NT2/D1 (cell line): ENCODE measurements at regions not wholly inside any gene's neighbourhood (a gene's known extent, or its start where the extent isn't known, plus 50 kb on each side); places are given as distances from the start of the nearest gene placed in this dataset.
"Not testable (repeated sequence)": the region's sequence is repeated elsewhere in the genome, so short reads cannot be mapped to it uniquely, and the experiment has no call there.

ENCODE experiments used
- DNase-seq: peaks from one replicate; pipeline ENCODE4 v3.0.0-alpha.2; 2011; ENCODE audit warnings: low read depth, low spot score
- H3K27me3 ChIP-seq: 2 replicates; pipeline ENCODE4 v1.6.0; 2011; ENCODE audit warnings: mild to moderate bottlenecking; ENCODE audit not compliant: insufficient read length, insufficient read depth
- H3K36me3 ChIP-seq: 2 replicates; pipeline ENCODE4 v1.6.1; 2011; ENCODE audit warnings: mild to moderate bottlenecking, low read length, mixed read lengths; ENCODE audit not compliant: insufficient read depth, insufficient read length
- H3K4me1 ChIP-seq: 2 replicates; pipeline ENCODE4 v1.5.1; 2011; ENCODE audit not compliant: insufficient read depth, insufficient read length
- H3K4me3 ChIP-seq: 2 replicates; pipeline ENCODE4 v1.5.1; 2011; ENCODE audit warnings: low read depth; ENCODE audit not compliant: insufficient read length
- H3K9ac ChIP-seq: 2 replicates; pipeline ENCODE4 v1.6.0; 2011; ENCODE audit warnings: low read depth; ENCODE audit not compliant: insufficient read length
- H3K9me3 ChIP-seq: 2 replicates; pipeline ENCODE4 v1.5.1; 2011; ENCODE audit warnings: mild to moderate bottlenecking, low read length; ENCODE audit not compliant: insufficient read depth
- SUZ12 ChIP-seq: IDR thresholded peaks from 2 replicates; pipeline ENCODE4 v1.6.1; 2011; ENCODE audit not compliant: insufficient read length, insufficient read depth; ENCODE audit errors: extremely low read depth
- YY1 ChIP-seq: IDR thresholded peaks from 2 replicates; pipeline ENCODE4 v1.6.1; 2011; ENCODE audit not compliant: insufficient read length, insufficient read depth
- ZNF274 ChIP-seq: IDR thresholded peaks from 2 replicates; pipeline ENCODE4 v1.6.1; 2011; ENCODE audit warnings: mild to moderate bottlenecking, low read depth, low read length

- H3K27me3 ChIP-seq, H3K36me3 ChIP-seq, H3K4me1 ChIP-seq: not testable (repeated sequence)
- DNase-seq, result peak; percentile 6
- peaks cover 14% of the 10 kb centered on the region for H3K9me3 ChIP-seq
- H3K9ac ChIP-seq, result peak overlapping the region; percentile 76
- peak overlapping the region; percentile 56 for H3K4me3 ChIP-seq
These were observed 77.9 kb downstream of the NR4A2 start for GRCh38 chr2:156254637-156255067.

GRCh38 chr2:156253765-156254164, 78.8 kb downstream of the NR4A2 start:
- Histone ChIP-seq H3K9ac (no peak overlapping the region), H3K9me3 (peaks cover 14% of the 10 kb centered on the region), H3K4me3 (peak overlapping the region; percentile 56), H3K27me3 (no peaks in the 10 kb centered on the region), H3K4me1 (no peaks in the 10 kb centered on the region), H3K36me3 (peaks cover 6% of the 10 kb centered on the region)
- TF ChIP-seq ZNF274, result no peak
- TF ChIP-seq SUZ12, result no peak
- no peak for TF ChIP-seq YY1
- no peak for DNase-seq

- Histone ChIP-seq H3K27me3 (no peaks in the 10 kb centered on the region), H3K9ac (no peak overlapping the region), H3K4me3 (no peak overlapping the region), H3K36me3 (no peaks in the 10 kb centered on the region), H3K4me1 (no peaks in the 10 kb centered on the region), H3K9me3 (peaks cover 10% of the 10 kb centered on the region)
- no peak for DNase-seq
- TF ChIP-seq YY1, result no peak
- TF ChIP-seq SUZ12, result no peak
- TF ChIP-seq ZNF274, result no peak
These were observed 89.6 kb downstream of the NR4A2 start for GRCh38 chr2:156242874-156243273.

GRCh38 chr2:156237558-156237957, 95.0 kb downstream of the NR4A2 start:
- Histone ChIP-seq H3K4me3 (no peak overlapping the region), H3K36me3 (no peaks in the 10 kb centered on the region), H3K9me3 (peaks cover 31% of the 10 kb centered on the region), H3K9ac (no peak overlapping the region), H3K27me3 (no peaks in the 10 kb centered on the region), H3K4me1 (no peaks in the 10 kb centered on the region)
- DNase-seq, result no peak
- TF ChIP-seq ZNF274, result peak; percentile 60
- no peak for TF ChIP-seq SUZ12

- Histone ChIP-seq H3K9me3 (peaks cover 17% of the 10 kb centered on the region), H3K36me3 (peaks cover 2% of the 10 kb centered on the region), H3K4me1 (no peaks in the 10 kb centered on the region), H3K4me3 (no peak overlapping the region), H3K9ac (no peak overlapping the region), H3K27me3 (no peaks in the 10 kb centered on the region)
- no peak for TF ChIP-seq SUZ12
- no peak for TF ChIP-seq ZNF274
- no peak for TF ChIP-seq YY1
- peak; percentile 22 for DNase-seq
These were observed 102.7 kb downstream of the NR4A2 start for GRCh38 chr2:156229724-156230362.

GRCh38 chr2:156223328-156223727, 109.2 kb downstream of the NR4A2 start:
- H3K36me3 ChIP-seq, H3K4me3 ChIP-seq: not testable (repeated sequence)

GRCh38 chr2:156221703-156222102, 110.8 kb downstream of the NR4A2 start:
- Histone ChIP-seq H3K4me1 (no peaks in the 10 kb centered on the region), H3K9ac (no peak overlapping the region), H3K36me3 (peaks cover 2% of the 10 kb centered on the region), H3K27me3 (no peaks in the 10 kb centered on the region), H3K4me3 (no peak overlapping the region), H3K9me3 (peaks cover 23% of the 10 kb centered on the region; the same call in 1 of the 2 replicates)
- TF ChIP-seq ZNF274, result no peak
- TF ChIP-seq YY1, result no peak
- no peak for TF ChIP-seq SUZ12
- no peak for DNase-seq

More at GRCh38 chr2:156223328-156223727, 109.2 kb downstream of the NR4A2 start:
- not testable (repeated sequence) for H3K4me1 ChIP-seq, H3K9ac ChIP-seq, DNase-seq, H3K27me3 ChIP-seq
- peaks cover 23% of the 10 kb centered on the region; the same call in 1 of the 2 replicates for H3K9me3 ChIP-seq

- Histone ChIP-seq H3K9ac (no peak overlapping the region), H3K4me3 (no peak overlapping the region), H3K4me1 (no peaks in the 10 kb centered on the region)
These were observed 112.9 kb downstream of the NR4A2 start for GRCh38 chr2:156219491-156220100.

More at GRCh38 chr2:156219491-156220100, 112.9 kb downstream of the NR4A2 start:
- Histone ChIP-seq H3K9me3 (peaks cover 12% of the 10 kb centered on the region; the same call in 1 of the 2 replicates), H3K27me3 (no peaks in the 10 kb centered on the region), H3K36me3 (no peaks in the 10 kb centered on the region)
- no peak for TF ChIP-seq SUZ12
- no peak for TF ChIP-seq ZNF274
- TF ChIP-seq YY1, result no peak
- DNase-seq, result no peak
